ENCODE measurements at regions not wholly inside any gene's neighbourhood (a gene's known extent, or its start where the extent isn't known, plus 50 kb on each side); places are given as distances from the start of the nearest gene placed in this dataset.

DNA sequence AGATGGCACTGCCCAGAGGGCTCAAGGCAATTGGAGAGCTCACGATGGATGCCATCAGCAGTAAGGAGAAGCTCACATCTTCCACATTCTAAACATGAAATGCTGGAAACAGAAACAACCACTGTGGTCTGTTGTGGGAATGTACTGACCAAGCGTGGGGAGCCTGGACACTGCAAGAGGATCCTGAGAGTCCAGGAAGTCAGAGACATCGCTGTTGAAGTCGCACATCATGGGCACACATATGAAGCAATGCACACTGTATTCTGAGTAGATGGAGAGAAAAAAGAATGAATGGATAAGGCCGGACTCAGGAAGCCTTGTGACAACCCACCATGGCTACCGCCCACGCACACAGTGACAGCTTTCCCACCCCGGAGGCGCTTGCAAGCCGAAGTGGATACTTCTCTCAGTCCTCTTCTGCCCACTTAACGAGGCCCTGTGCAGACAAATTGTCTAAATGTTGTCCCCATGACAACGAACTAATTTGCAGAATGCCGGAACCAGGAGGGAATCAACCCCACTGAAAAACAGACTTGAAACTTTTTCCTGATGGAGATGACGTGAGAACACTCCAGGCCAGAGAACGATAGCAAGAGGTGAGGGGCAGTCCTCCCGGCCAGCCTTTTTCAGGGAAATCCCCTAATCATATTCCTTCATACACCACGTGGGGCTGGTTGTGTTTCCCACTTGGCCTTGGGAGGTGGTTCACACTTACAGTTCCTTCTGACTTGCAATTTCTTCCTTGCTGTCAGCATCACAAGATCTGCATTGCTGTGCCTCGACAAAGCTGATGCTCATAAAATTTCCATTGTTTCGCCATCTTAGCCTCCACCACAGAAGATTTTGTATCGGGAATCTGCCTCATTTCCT is 109.6 kb upstream of the SERP2 start:
- no peak for DNase-seq

- DNase-seq = no peak
These were observed 107.3 kb upstream of the SERP2 start for GRCh38 chr13:44266305-44266704.

- DNase-seq = no peak
These were observed 106.9 kb upstream of the SERP2 start for GRCh38 chr13:44266772-44267171.

- DNase-seq = no peak
These were observed 106.4 kb upstream of the SERP2 start for GRCh38 chr13:44267203-44267602.

GRCh38 chr13:44267980-44268379 is 105.6 kb upstream of the SERP2 start:
- DNase-seq = no peak

DNA sequence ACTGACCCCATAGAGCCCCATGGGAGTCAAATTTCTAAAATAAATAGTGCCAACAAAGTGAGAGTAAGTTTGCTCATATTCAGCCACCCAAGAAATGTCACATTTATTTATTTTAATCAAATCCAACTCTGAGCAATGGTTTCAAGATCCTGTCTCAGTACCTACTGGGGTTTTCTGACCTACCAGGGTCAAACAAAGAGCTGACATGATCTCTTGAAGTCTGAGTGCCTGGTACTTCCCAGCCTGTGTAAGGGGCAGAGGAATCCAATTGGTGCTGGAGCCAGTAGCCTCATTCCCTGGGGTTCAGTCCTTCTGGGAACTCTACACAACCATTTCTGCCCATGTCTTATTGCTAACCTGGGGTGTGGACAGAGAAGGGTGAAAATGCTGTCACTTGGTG is 104.6 kb upstream of the SERP2 start:
- DNase-seq = no peak

GRCh38 chr13:44270150-44270549 is 103.5 kb upstream of the SERP2 start:
- DNase-seq = no peak

- DNase-seq = no peak
These were observed 102.6 kb upstream of the SERP2 start for GRCh38 chr13:44271031-44271455.

DNA sequence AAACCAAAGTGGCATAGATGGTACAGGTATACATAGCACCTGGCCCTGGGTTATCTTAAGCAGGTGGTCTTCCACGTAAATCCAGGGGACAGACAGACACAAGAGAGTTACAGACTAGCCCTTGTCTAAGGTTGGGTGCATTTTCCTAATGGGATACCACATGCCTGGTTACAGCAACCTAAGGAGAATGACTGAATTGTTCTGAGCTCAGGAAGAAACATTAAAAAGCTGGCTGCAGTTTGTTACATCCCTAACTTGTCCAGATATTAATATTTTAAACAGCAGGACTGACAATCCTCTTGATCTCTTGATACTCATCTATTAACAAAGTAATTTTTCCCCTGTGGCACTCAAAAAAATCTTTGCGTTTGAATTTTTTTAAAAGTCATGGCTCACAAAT is 102.2 kb upstream of the SERP2 start:
- DNase-seq = no peak

GRCh38 chr13:44271915-44272341 is 101.7 kb upstream of the SERP2 start:
- DNase-seq = peak; percentile 36

DNA sequence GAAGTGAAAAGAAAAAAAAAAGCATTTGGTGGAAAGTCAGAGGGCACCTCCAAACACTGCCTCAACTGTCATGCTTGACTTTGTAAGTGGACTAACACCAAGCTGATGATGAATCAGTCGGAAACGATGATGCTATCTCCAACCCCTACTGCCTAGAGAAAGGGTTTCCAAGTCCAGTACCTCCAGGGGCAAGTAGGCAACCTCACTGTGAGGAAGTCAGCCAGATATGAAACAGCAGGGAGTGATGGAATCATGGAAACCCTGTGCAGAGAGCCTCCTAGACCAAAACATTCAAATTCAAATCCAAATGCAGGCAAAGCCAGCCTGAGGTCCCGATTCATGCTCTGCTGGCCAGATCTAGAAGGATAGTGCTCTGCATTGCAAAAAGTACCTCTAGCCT is 100.9 kb upstream of the SERP2 start:
- DNase-seq = no peak

DNA sequence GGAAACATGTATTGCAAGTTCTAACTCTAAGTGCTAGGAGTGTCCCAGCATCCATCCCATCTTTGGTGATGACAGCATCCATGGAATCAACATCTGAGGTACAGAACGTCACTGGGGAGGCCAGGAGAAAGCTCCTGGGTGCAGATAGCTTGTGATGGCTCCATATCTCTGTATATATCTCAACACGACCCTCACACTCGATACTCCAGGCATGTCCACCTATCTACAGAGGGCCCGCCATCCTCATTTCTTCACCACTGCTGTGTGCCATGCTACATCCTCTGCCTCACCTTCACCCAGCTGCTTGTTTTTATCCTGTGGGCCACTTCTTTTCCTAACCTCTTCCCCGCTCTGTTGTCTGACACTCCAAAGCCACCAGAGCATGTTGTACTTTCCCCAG is 100.4 kb upstream of the SERP2 start:
- DNase-seq = no peak

- no peak for DNase-seq
These were observed 99.4 kb upstream of the SERP2 start for GRCh38 chr13:44273991-44274770.

- DNase-seq = no peak
These were observed 98.8 kb upstream of the SERP2 start for GRCh38 chr13:44274771-44275205.

DNA sequence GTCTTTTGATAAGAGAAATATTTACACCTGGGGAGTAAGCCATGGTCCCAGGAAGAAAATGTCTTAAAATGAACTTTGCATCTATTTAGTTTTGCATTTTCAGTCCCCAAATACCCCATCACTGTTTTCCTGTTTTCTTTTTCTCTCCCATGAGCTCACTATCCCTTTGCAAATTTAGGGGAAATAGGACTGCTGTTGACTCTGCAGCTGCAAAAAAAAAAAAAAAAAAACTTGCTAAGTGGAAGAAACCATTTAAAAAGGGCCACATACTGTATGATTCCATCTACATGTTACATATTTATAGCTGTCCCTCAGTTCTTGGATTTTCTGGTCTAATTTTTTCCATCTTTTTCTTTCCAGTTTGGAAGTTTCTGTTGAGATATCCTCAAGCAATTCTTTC is 98.2 kb upstream of the SERP2 start:
- no peak for DNase-seq

DNA sequence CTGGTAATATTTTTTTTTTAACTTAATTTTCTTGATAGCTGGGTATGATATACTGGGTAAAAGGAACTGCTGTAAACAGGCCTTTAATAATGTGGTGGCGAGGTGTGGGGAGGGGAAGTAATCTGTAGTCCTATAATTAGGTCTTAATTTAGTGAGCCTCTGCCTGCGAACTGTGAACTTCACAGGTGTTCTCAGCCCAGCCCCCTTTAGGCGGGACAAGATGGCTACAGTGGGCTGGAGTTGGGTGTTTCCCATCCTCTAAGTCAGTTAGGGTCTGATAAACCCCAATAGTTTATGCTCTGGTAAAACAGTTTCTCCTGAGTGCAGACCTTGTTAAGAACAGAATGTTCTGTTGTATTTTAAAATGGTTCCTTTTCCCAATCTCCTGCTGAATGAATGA is 97.6 kb upstream of the SERP2 start:
- peak; percentile 53 for DNase-seq

- no peak for DNase-seq
These were observed 96.2 kb upstream of the SERP2 start for GRCh38 chr13:44277459-44277858.

DNA sequence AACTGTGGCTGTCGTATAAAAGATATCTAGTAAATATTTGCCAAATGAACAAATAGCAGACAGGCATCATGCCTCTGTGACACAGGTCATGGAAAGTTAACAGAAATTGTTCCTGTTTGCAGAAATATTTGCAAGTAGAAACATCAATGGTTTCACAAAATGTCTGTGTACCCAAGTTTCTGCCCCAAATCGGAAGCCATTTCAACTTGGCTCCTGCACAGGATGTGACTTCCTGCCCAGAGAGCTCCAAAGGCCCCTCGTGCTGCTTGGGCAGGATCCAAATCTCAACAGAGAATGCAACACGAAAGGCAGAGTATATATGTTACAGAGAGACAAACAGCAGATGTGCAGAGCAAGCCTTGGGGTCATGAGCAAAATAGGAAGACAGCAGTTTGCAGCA is 95.5 kb upstream of the SERP2 start:
- no peak for DNase-seq

GRCh38 chr13:44280456-44280855 is 93.2 kb upstream of the SERP2 start:
- no peak for DNase-seq

DNA sequence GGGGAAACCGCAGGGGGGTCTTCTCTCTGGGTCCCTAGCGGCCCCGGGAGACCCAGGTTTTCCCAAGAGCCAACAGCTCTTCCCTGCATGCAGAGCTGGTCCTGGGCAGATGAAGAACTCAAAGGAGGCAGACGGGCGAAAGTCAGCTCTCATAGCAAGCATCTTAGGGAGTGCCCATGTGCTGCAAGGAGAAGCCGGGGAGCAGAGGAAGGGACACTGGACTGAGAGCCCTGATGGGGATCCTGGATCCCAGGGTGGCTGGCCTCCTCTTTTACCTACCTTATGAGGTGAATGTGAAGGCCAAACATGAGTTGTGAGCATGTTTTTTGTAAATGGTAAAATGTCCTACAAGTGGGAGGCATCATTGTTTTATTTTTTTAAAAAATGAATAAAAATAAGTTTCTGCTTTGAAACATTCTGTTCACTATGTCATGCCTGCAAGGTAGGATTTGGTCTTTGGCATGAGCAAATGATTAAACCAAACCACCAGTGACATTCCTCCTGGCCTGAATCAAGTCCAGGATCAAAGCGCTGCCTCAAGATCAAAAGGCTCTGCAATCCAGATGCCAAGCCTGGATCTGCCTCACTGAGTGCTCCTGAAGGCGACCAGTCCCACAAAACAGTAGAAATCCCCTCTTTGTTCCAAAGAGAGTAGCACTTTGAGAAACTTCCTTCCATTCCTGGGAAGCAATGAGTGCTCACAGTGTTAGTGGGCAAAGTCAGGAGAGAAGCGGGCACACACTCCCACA is 92.2 kb upstream of the SERP2 start:
- DNase-seq = no peak

DNA sequence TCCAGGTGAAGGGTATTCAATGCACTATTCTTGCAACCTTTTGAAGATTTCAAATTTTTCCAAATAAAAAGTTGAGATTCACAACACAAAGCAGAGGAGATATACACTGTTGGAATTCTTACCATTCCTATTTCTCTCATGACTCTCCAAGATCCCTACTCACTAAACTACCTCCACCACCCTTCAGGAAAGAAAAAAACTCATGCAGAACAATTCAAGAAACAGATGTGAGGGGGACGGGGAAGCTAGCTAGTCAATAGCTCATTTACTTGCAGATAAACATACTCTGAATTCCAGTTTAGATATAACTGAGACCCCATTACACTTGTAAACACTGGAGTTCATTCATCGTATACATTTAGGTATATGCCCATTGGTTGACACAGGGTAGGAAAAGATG is 90.0 kb upstream of the SERP2 start:
- DNase-seq = no peak

DNA sequence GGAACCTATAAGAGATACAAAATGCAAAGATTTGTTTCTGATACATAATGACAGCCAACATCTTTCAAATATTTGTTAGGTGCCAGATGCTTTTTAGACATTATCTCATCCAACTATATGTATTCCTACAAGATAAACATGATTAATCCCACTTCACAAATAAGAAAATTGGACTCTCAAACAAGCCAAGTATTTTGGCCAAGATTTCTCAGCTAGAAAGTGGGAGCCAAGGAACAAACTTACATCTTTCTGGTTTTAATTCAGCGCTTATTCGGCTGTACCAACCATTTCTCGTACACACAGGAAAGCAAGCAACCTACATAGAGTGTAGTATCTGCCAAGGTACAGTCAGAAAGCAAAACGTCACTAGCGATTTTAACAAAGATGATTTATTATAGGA is 85.7 kb upstream of the SERP2 start:
- DNase-seq = no peak

DNA sequence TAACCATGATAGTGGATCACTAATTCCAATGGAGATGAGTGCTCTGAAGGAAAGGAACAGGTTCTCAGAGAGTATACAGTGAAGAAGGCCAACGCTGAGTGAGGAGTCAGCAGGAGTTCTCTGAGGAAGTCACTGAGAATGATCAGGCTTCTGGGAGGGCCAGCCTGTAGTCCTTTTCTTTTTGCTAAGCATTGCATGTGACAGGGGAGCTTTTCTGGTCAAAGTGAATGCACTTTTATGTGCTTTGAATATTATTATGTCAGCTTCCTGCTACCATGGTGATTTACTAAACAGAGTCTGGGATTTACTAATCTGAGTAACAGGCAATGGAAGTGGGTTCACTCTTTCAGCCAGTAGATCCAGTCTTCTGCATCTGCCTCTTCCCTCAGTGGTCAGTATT is 81.1 kb upstream of the SERP2 start:
- DNase-seq = no peak

DNA sequence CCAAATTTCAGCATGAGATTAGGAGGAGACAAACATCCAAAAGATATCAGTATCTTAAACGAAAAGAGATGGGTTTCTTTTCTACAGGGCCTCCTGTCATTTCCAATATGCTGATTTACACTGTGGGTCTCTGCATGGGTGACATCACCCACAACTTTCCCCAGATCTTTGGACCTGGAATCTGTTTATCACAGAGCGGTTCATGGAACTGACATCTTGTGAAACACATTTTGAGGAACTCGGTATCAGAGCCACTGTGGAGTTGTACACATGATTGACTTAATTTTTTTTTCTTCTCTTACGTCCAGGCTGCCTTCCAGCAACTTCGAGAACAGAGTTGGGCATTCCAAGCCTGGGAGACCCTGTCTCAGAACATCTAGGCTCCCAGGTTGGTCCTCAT is 80.2 kb upstream of the SERP2 start:
- no peak for DNase-seq
